ENCODE measurements at regions not wholly inside any gene's neighbourhood (a gene's known extent, or its start where the extent isn't known, plus 50 kb on each side); places are given as distances from the start of the nearest gene placed in this dataset.

DNA sequence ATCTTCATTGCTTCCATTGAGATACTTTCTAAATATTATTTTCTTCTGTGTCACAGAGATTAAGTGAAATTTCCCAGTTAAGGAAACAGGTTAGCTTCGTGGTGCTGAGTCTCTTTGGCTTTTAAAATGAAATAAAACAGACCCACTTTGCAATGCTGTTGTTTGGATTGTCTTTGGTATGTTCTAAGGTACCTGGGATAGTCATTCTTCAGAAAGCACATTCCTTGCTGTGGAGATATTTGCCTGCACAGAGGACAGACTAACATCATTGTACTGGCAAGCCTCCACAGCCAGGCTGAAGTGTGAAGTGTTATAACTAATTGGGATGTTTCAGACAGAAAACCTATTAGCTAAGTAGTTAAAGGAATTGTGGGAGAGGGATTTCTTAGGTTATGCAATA, 148.8 kb upstream of the EPHA7 start:
- Histone ChIP-seq H3K36me3 (no peaks in the 10 kb centered on the region), H3K4me3 (no peak overlapping the region), H3K4me1 (no peaks in the 10 kb centered on the region), H3K27ac (no peak overlapping the region), H3K9me3 (no peaks in the 10 kb centered on the region), H3K27me3 (no peaks in the 10 kb centered on the region)
- TF ChIP-seq, protein P1, sequence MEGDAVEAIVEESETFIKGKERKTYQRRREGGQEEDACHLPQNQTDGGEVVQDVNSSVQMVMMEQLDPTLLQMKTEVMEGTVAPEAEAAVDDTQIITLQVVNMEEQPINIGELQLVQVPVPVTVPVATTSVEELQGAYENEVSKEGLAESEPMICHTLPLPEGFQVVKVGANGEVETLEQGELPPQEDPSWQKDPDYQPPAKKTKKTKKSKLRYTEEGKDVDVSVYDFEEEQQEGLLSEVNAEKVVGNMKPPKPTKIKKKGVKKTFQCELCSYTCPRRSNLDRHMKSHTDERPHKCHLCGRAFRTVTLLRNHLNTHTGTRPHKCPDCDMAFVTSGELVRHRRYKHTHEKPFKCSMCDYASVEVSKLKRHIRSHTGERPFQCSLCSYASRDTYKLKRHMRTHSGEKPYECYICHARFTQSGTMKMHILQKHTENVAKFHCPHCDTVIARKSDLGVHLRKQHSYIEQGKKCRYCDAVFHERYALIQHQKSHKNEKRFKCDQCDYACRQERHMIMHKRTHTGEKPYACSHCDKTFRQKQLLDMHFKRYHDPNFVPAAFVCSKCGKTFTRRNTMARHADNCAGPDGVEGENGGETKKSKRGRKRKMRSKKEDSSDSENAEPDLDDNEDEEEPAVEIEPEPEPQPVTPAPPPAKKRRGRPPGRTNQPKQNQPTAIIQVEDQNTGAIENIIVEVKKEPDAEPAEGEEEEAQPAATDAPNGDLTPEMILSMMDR (IDR thresholded peaks at IDR 0.05), result no peak
- intact Hi-C loops (cut with DNase I), result no loop called here
- DNase-seq (ENCODE audit: low spot score in 2 of 2), result no peak

DNA sequence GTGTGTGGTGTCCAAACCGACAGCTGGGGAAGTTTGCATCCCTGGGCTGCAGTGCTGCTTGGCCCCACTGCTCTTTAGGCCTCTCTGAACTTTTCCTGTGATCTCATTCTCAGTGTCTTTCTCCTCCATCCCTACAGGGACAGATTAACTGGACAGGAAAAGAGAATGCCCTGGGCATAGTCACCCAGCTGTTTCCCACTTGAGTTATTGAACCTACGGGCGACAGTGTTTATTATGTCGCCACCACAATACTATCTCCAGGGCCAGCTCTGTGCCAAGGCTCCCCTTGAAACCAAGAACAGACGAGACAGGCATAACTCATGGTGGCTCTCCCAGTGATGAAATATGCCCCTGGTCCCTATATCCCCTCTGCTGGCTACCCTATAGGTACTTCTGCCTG, 147.8 kb upstream of the EPHA7 start:
- Histone ChIP-seq H3K27ac (no peak overlapping the region), H3K36me3 (no peaks in the 10 kb centered on the region), H3K27me3 (no peaks in the 10 kb centered on the region), H3K4me3 (no peak overlapping the region), H3K4me1 (no peaks in the 10 kb centered on the region), H3K9me3 (no peaks in the 10 kb centered on the region)
- TF ChIP-seq, protein P1 (IDR thresholded peaks at IDR 0.05), result no peak
- DNase-seq (ENCODE audit: low spot score in 2 of 2), result no peak
- intact Hi-C loops (cut with DNase I), result no loop called here

DNA sequence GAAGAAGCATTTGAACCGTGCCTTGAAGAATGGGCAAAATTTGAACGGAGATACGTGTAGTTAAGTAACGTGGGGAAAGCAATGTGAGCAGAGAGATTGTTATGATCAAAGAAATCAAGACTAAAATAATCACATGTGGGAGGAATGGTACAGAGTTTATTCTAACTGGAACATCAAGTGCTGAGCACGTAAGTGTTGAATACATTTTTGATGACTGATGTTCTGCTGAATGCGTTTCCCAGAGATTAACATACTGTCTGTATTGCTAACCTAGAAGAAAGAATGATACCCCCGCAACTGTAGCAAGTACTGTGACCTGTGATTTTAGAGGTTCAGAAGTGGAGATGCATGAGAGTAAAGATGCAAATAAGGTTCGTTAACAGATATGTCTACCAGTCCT, 146.9 kb upstream of the EPHA7 start:
- H3K9me3 ChIP-seq, result no peaks in the 10 kb centered on the region
- no peaks in the 10 kb centered on the region for H3K36me3 ChIP-seq
- H3K27me3 ChIP-seq, result no peaks in the 10 kb centered on the region
- no peak overlapping the region for H3K27ac ChIP-seq
- TF ChIP-seq, protein P1 (IDR thresholded peaks at IDR 0.05), result no peak
- intact Hi-C loops (cut with DNase I), result no loop called here
- no peak for DNase-seq (ENCODE audit: low spot score in 2 of 2)
- no peaks in the 10 kb centered on the region for H3K4me1 ChIP-seq
- no peak overlapping the region for H3K4me3 ChIP-seq

DNA sequence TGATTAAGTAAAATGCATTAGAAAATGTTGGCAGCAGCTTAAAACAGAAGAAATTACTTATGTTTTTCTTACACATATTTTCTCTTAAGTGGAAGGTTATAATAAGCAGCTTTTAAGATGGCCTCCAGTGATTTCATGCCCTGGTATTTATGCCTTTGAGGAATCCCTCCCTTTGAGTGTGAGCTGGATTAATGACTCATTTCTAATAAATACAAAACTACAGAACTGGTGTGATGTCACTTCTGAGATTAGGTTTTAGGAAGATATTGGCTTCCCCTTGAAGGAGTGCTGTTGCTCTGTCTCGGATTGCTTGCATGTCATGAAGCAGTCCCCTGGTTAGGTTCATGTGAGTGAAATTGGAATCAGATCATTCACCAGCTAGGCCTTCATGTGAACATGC, 143.2 kb upstream of the EPHA7 start:
- intact Hi-C loops (cut with DNase I), result no loop called here
- Histone ChIP-seq H3K27ac (no peak overlapping the region), H3K27me3 (no peaks in the 10 kb centered on the region), H3K36me3 (no peaks in the 10 kb centered on the region), H3K4me3 (no peak overlapping the region), H3K4me1 (no peaks in the 10 kb centered on the region), H3K9me3 (no peaks in the 10 kb centered on the region)
- no peak for DNase-seq (ENCODE audit: low spot score in 2 of 2)
- TF ChIP-seq, protein P1 (IDR thresholded peaks at IDR 0.05), result no peak

DNA sequence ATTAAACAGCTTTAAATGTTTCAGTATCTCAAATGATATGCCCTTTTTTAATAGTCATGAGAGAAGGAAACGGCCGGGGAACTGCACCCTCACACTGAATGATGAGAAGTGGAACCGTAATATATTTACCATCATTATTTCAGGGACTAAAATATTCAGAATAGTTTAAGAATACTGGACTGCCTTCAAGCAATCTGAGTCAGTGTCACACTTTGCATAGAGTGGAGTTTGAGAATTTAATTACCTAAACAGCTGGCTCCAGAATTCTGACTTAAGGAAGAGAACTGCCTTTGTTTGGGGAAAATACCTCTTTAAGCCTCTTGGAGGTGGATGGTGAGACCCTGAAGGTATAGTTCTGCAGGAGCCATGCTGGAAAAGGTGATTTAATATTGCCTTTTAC, 135.9 kb upstream of the EPHA7 start:
- intact Hi-C loops (cut with DNase I), result no loop called here

DNA sequence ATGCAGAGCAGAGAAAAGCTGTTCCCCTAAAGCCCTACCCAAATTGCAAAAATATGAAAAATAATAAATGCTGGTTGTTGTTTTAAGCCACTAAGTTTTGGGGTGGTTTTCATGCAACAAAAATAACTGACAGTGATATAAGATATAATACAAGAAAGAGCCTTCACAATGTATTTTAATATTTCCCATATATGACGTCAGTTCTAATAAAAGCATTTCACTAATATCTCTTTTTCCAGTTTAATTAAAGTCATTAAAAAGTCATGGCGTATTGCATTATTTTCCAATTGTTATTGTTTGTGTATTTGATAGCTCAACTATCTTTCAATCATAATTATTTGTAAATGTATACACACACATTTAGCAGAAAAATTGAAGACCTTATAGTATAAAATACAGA, 134.7 kb upstream of the EPHA7 start:
- H3K9me3 ChIP-seq, result no peaks in the 10 kb centered on the region
- intact Hi-C loops (cut with DNase I), result no loop called here
- TF ChIP-seq, protein P1 (IDR thresholded peaks at IDR 0.05), result no peak
- no peaks in the 10 kb centered on the region for H3K4me1 ChIP-seq
- no peak overlapping the region for H3K27ac ChIP-seq
- H3K4me3 ChIP-seq, result no peak overlapping the region
- no peaks in the 10 kb centered on the region for H3K27me3 ChIP-seq
- no peak for DNase-seq (ENCODE audit: low spot score in 2 of 2)
- H3K36me3 ChIP-seq, result no peaks in the 10 kb centered on the region

More for the DNA sequence above, 135.9 kb upstream of the EPHA7 start:
- H3K36me3 ChIP-seq, result no peaks in the 10 kb centered on the region
- H3K27me3 ChIP-seq, result no peaks in the 10 kb centered on the region
- H3K9me3 ChIP-seq, result no peaks in the 10 kb centered on the region
- DNase-seq (ENCODE audit: low spot score in 2 of 2), result no peak
- TF ChIP-seq, protein P1 (IDR thresholded peaks at IDR 0.05), result no peak
- no peaks in the 10 kb centered on the region for H3K4me1 ChIP-seq
- no peak overlapping the region for H3K27ac ChIP-seq
- no peak overlapping the region for H3K4me3 ChIP-seq

All from ascending aorta (tissue), 2 donors.